NB4 (cell line): ENCODE measurements at regions not wholly inside any gene's neighbourhood (a gene's known extent, or its start where the extent isn't known, plus 50 kb on each side); places are given as distances from the start of the nearest gene placed in this dataset.

Source experiments
- POLR2A ChIP-seq: IDR thresholded peaks from 2 replicates; pipeline ENCODE4 v1.6.1; 2011; ENCODE audit warnings: mild to moderate bottlenecking; ENCODE audit not compliant: insufficient read length; ENCODE audit errors: extremely low read depth
- TF ChIP-seq, protein P1 (sequence below): IDR thresholded peaks from one replicate; pipeline ENCODE4 v1.5.1; 2012; ENCODE audit warnings: low read depth, low read length

DNA sequence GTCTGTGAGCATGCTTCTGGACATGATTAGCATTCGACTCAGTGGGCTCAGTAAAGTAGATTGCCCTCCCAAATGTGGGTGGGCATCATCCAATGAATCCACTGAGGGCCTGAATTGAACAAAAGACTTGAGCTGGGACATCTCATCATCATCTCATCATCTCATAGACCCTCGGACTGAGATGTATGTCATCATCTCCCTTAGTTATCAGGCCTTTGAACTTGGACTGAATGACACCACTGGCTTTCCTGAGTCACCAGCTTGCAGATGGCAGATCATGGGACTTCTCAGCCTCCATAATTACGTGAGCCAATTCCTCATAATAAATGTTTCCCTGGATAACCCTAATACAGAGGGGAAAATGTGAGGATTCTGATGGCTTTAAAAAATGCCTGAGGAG is 128.3 kb upstream of the LSM8 start:
- TF ChIP-seq, protein P1, sequence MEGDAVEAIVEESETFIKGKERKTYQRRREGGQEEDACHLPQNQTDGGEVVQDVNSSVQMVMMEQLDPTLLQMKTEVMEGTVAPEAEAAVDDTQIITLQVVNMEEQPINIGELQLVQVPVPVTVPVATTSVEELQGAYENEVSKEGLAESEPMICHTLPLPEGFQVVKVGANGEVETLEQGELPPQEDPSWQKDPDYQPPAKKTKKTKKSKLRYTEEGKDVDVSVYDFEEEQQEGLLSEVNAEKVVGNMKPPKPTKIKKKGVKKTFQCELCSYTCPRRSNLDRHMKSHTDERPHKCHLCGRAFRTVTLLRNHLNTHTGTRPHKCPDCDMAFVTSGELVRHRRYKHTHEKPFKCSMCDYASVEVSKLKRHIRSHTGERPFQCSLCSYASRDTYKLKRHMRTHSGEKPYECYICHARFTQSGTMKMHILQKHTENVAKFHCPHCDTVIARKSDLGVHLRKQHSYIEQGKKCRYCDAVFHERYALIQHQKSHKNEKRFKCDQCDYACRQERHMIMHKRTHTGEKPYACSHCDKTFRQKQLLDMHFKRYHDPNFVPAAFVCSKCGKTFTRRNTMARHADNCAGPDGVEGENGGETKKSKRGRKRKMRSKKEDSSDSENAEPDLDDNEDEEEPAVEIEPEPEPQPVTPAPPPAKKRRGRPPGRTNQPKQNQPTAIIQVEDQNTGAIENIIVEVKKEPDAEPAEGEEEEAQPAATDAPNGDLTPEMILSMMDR = no peak
- no peak for TF ChIP-seq POLR2A
